Epithelial cell of prostate (primary cell): ENCODE measurements at regions not wholly inside any gene's neighbourhood (a gene's known extent, or its start where the extent isn't known, plus 50 kb on each side); places are given as distances from the start of the nearest gene placed in this dataset.
"Not testable (repeated sequence)": the region's sequence is repeated elsewhere in the genome, so short reads cannot be mapped to it uniquely, and the experiment has no call there.

Source experiments
- DNase-seq: peaks from one replicate; pipeline ENCODE4 v3.0.0-alpha.2; 2011; ENCODE audit warnings: low read depth, low spot score
- H3K27ac ChIP-seq: fragments of 450-650 bp; 2 replicates; pipeline ENCODE4 v1.5.1; 2017; ENCODE audit warnings: mild to moderate bottlenecking

DNA sequence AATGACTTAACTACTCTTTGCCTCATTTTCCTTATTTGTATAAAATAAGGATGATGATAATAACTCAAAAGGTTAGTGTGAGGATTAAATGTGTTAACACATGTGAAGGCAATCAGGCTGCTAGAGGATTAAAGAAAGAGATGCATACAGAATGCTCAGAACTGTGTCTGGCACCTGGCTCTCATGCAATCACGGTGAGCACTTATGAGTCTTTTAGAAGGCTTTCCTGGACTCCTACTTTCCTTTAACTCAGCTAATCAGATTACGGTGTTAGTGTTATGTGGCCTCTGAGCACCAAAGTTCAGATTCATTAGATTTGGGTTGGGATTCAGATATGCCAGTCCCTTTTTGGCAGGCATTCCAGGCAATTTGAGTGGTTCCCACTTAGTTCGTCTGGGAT lies 311.6 kb upstream of the USP24 start:
- DNase-seq: no peak
- no peak overlapping the region for H3K27ac ChIP-seq

DNA sequence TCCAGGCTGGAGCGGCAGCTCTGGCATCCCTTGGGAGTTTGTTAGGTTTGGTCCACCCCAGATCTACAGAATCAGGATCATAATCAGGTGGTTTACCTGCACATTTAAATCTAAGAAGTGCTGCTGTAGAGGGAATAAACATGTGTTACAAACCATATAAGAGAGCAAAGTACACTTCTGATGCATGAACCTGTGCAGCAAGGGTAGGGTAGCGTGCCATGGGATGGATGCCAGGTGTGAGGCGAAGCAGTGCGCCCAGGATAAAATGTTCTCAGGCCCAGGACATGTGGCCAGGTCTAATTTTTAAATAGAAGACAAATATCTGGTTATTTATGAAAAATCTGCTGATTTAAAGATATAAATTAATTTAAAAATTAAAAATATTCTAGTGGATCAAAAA lies 308.8 kb upstream of the USP24 start:
- DNase-seq: no peak
- H3K27ac ChIP-seq: no peak overlapping the region

DNA sequence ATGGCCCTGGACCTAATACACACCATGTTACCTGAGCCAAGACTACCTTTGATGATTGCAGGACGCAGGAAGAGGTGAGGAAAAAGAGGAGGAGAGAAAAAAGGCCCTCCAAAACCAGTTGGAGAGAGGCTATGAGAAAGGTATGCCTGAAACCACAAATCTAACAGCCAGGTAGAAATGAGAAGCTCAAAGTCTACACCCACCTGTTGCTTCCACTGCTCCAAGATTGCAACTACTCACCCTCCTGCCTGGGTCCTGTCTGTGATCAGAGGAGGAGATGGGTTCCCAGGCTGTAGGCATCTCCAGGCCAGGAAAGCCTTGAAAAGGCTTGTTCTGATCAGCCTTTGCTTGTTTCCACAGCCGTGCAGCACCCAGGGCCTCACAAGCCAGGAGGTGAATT lies 307.8 kb upstream of the USP24 start:
- no peak for DNase-seq
- no peak overlapping the region for H3K27ac ChIP-seq

DNA sequence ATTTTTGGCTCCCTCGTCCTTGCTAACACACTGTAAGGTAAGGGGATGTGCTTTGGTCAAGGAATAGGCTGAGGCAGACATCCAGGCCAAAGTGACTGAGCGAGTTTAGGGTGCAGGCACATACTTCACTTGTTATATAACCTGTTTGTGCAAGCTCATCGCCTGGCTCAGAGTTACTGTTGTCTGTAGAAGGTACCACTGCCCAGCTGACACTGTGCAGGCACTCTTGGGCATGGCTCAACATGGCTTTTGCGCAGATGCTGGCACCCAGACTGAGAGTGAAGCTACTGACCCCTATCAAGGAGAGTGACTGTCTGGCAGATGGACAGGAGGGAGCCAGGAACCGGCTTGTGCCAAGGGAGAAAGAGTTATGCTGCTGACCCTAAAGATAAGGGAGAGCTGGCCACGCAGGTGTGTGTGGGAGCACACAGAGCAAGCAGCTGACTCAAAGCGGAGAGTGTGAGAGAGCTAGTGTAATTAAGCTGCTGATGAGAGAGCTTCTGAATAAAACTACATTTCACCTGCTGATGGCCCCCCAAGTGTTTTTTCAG lies 307.3 kb upstream of the USP24 start:
- no peak for DNase-seq
- H3K27ac ChIP-seq: no peak overlapping the region

DNA sequence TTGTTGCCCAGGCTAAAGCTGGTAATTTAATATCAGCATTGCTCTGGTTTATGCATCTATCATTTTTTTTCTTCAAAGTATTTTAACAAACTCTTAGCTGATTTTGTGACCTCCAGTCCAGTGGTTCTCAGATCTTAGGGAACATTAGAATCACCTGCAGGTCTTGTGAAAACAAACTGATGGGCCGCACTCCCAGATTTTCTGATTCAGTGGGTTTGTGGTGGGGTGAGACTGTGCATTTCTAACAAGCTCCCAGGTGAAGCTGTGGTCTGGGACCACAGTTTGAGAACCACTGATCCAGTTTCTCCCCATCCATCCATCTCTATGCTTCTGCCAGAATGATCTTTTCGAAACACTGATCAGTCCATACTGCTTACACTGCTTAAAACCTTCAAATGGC lies 305.7 kb upstream of the USP24 start:
- H3K27ac ChIP-seq: no peak overlapping the region
- no peak for DNase-seq

DNA sequence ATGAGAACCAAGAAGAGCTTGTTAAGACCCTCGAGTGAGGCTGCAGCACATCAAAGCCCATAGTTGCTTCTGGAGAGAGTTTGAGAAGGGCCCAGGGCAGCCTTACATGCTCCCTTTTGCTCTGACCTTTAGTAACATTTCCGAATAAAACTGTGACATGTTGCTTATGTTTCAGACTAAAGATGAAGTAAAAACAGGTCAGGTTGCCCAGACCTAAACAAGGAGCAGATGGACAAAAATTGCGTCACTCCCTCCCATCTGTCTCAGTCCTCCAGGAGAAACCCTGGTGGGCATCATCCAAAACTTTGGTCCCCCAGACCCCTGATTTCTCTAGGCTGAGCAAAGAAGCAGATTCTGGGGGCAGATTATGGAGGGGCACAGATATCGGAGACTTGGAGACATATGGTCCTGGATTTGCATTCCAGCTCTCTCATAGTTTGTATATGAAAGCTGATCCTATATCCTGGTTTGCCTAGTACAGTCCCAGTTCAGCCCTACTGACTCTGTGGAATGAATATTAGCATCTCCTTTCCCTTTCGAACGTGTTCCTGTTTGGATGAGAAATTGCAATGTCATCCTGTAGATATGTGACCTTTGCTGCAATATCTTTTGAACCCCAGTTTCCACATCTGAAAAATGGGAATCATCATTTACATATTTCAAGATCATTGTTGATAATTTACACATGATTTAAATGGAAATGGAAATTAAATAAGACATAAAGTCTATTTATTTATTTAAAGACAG lies 304.9 kb upstream of the USP24 start:
- no peak for DNase-seq
- no peak overlapping the region for H3K27ac ChIP-seq

DNA sequence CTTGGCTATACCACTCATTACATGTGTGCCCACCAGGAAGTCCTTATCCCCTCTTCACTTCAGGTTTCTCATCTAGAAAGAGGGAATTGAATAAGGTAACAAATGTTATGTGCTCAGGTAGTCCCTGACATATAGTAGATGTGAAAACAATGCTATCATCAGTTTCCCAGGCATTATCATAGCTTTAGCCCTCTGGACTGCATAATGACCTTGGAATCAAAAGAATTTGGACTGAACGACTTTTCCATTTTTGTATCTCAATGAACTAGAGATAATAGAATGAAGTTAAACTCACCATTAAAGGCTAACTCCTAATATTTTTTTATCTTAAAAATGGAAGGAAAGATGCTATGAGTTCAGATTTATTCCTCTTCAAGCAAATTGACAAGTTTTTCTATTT lies 304.1 kb upstream of the USP24 start:
- DNase-seq: no peak

DNA sequence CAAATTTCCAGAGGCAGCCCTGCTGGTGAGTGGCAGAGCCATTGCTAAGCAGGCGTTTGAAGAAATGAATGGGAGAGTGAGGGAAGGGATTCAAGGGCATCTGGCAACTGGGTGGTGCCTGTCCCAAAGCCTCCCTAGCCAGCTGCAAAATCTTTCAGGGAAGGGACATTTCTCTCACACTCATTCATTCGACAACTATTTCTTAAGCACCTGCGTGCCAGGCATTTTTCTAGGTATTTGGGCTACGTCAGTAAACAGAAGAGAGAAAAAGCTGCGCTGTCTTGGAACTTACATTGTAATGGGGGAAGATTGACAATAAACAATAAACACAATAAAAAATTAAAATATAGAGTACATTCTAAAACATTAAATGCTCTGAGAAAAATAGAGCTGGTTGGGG lies 301.9 kb upstream of the USP24 start:
- H3K27ac ChIP-seq: no peak overlapping the region
- DNase-seq: no peak

More for the DNA sequence above, 304.1 kb upstream of the USP24 start:
- H3K27ac ChIP-seq: no peak overlapping the region

DNA sequence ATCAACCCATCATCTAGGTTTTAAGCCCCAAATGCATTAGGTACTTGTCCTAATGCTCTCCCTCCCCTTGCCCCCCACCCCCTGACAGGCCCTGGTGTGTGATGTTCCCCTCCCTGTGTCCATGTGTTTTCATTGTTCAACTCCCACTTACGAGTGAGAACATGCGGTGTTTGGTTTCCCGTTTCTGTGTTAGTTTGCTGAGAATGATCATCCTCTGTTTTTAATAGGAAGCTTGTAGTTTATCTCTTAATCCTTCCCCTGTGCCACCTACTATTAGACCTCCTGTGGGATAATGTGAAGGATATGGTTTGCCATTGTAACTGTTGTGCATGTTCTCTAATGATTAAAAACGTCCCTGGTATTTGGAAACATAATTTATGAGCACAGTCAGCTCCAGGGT lies 299.4 kb upstream of the USP24 start:
- not testable (repeated sequence) for H3K27ac ChIP-seq, DNase-seq

DNA sequence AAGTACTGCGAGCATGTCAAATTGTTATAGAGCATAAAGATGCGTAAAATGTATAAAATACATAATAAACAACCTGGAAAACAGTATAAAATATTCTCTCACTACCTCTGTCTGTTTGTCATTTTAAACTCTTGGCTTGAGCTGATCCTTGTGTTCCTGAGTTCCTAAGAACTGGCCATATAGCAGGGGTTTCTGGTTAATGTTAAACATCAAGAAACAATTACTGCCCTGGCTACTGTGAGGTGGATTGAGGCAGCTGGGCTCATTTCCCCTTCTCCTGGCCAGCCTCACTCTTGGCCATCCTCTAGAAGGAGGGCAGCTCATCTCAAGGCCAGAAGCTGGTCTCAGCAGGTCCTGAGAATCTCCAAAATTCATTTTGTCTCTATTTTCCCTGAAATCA lies 297.3 kb upstream of the USP24 start:
- DNase-seq: no peak
- H3K27ac ChIP-seq: no peak overlapping the region

DNA sequence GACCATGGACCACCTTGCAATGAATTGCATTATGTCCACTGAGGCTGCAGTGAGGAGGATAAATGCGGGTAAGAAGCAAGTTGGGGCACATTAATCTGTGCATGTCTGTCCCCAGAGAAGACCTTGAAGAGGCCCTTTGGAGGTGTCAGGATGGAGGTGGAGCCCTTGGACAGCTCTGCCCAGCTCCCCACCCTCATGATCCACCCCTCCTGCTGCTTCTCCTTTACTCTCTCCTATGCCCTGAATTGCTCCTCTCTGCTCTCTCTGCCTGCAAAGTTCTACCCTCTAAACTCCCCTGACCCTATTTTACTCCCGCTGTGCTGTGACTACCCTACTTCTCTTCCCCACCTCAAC lies 292.4 kb upstream of the USP24 start:
- H3K27ac ChIP-seq: no peak overlapping the region
- no peak for DNase-seq

DNA sequence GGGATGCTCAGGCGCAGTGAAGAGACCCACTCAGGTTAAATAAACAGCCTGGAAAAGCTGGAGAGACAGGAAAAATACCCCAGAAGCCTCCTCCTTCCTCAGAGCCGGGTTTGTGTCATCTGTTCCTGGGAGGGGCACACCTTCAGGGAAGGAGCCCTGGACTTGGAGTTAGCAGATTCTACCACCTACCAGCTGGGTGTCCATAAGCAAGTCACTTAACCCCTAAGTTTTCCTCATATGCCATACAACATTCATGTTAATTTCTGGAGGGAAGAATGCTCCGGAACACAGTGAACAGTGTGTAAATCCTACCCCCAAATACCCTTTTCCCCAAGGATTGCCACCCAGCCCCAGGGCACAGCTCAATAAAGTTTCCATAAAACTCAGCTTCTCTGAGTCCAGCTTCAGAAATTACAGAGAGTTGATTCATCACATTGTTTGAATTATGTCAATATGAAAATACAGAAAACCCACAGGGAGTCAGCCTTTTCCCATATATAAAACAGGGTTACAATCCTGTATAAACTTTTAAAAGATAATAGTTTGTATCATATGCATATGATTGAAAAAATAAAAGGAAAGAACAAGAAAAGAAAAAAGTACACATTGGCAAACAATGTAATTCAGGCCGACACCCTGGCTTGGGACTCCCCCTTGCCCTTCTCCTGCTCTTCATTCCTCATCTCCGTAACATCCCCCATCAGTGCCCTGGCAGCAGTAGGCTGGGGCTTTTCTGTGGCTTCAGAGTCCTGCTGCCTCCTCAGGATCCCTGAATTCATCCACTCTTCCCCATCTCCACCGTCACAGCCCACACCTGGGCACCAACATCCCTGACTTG lies 291.8 kb upstream of the USP24 start:
- no peak overlapping the region for H3K27ac ChIP-seq
- no peak for DNase-seq

DNA sequence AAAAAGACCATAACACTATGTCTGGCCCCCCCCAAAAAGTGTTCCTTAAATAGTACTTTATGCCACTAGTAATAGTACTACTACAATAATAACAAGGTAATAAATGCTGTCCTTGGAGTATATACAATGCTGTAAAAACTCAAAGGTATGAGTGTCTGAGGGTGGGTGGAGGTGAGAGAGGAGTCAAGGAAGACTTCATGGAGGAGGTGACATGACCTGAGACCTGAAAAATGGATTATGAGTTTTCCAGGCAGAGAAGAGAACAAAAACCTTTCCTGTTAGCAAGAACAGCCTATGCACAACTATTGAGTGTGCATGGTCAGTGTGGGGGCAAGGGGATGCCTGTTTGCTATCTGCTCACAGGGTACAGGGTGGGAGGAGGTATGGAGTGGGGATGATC lies 290.2 kb upstream of the USP24 start:
- H3K27ac ChIP-seq: no peak overlapping the region
- DNase-seq: no peak

DNA sequence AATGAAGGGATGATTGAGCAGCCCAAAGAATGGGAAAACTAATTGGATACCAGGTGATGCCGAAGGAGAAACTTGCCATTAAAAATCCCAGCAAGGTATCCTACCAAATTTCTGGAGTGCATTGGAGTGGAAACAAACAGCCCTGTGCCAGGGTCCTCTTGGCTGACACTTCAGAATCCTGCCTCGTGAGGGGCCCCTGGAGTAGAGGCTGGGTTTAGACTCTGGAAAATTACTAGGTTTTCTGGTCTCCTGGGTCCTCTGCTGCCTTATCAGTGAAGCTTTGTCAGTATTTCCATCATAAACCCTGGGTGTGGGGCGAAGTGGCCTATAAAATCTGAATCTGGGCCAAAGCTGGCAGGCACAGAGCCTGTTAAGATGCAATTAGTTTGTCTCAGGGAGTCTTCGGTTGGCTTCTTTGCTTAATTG lies 289.2 kb upstream of the USP24 start:
- DNase-seq: no peak
- no peak overlapping the region for H3K27ac ChIP-seq

DNA sequence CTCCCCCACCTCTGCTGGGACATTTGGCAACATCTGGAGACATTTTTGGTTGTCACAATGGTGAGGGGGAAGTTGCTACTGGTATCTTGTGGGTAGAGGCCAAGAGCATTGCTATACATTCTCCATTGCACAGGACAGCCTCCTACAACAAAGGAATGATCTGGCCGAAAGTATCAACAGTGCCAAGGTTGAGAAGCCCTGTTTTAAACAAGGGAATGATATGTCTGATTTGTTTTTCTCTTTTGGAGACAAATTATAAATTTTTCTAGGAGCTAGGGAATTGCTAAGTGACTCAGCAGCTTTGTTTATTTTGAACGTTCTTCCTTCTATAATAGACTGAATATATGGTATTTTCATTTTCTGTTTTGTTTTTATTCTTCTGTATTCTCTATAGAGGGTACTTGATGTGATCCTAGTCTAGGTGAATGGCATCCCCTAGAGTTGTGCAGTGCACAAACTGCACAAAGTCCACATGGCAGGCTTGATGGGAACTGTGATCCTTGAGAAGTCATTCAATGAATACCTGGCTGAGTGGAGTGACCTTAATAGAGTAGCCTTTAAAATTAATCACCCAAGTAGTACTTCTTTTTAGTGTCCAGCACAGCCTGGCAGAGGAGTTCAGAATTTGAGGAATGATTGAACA lies 288.6 kb upstream of the USP24 start:
- no peak overlapping the region for H3K27ac ChIP-seq
- no peak for DNase-seq

DNA sequence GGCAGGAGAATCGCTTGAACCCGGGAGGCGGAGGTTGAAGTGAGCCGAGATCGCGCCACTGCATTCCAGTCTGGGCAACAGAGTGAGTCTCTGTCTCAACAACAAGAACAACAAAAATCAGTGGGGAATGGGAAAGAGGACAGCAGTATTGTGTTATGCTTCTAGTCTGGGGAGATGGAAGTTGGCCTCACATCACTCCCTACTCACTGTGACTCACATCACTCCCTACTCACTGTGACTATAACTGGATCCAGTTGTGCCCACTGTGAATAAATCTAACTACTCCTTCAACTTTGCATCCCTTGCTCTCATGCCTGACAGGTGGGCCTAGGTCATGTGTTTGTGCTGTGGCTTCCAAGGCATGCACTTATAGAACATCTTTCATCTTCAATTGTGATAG lies 285.4 kb upstream of the USP24 start:
- no peak overlapping the region for H3K27ac ChIP-seq
- no peak for DNase-seq

DNA sequence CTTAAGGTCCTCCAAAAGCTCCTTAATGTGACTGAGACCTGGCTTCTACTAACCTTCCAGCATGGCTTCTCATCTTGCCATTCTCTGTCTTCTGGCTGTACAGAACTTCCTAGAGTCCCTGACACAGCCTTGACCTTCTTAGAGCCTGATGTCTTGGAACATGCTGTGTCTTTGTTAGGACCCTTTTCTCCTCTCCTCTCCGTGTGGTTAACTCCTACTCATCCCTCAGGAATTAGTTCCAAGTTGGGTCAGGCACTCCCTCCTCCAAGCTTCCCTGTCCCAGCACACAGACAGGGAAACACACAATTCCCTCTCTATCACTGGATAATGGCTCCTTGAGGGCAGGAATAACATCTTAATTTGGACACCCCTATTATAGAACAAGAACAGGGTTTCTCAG lies 275.4 kb upstream of the USP24 start:
- no peak overlapping the region for H3K27ac ChIP-seq
- DNase-seq: no peak

DNA sequence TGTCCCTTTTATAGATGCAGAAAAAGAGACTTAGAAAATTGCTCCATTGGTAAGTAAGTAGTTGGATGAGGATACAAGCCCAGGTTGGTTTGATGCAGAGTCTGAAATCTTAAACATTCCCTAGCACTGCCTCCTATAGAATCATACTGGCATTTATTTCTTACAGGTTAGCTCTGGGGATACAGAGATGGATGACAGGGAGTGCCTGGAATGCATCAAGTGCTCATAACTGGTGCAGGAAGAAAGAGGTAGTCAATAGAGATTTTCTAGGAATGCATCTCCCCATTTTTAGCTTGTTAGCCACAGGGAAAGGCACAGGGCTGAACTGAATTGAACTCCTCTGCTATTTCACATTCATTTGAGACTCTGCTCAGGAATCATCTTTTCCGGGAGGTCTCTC lies 269.0 kb upstream of the USP24 start:
- no peak for DNase-seq
- H3K27ac ChIP-seq: no peak overlapping the region

DNA sequence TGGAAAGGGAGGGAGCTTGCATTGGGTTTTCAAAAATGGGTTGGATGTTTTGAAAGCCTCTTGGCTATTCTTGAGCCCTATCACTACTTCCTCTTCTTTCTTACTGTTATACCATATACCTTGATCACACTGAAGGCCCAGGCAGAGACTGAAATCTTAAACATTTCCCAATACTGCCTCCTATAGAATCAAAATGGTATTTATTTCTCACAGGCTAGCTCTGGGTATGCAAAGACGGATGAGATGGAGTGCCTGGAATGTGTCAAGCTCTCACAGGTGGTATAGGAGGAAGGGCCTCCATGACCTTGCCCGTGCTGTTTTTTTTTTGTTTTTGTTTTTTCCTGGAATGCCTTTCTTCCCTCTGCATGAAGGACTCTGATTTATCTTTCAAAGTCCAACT lies 268.4 kb upstream of the USP24 start:
- DNase-seq: no peak
- no peak overlapping the region for H3K27ac ChIP-seq

DNA sequence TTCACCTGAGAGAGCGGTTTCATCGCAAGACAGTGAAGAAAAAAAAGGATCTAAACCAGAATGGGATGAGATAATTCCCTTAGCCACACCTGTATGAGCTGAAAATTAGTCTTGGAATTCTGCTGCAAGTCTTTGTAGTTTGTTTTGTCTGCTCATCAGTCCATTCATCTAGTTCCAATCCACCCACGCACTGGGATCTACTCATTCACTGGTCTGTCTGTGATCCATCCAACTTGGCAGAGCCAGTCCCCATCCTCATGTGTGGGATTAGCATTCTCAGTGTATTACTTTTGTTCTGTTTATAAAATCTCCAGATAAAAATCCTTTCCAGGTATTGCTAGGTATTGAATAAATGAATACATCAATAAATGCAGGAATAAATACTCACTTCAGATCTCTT lies 266.5 kb upstream of the USP24 start:
- no peak overlapping the region for H3K27ac ChIP-seq
- DNase-seq: no peak
